ENCODE measurements at regions not wholly inside any gene's neighbourhood (a gene's known extent, or its start where the extent isn't known, plus 50 kb on each side); places are given as distances from the start of the nearest gene placed in this dataset.

- no peak for TF ChIP-seq EP300 (IDR thresholded peaks at IDR 0.05; ENCODE audit: borderline replicate concordance)
- TF ChIP-seq MAX (IDR thresholded peaks at IDR 0.05), result no peak
- no peak for TF ChIP-seq TCF12 (IDR thresholded peaks at IDR 0.05; ENCODE audit: low read depth)
- TF ChIP-seq CREB1 (IDR thresholded peaks at IDR 0.05; ENCODE audit: low read depth), result no peak
- no peak for TF ChIP-seq TAF1 (IDR thresholded peaks at IDR 0.05; ENCODE audit: low read depth)
- no peak for TF ChIP-seq CEBPB (IDR thresholded peaks at IDR 0.05)
- no peak for TF ChIP-seq YY1 (IDR thresholded peaks at IDR 0.05; ENCODE audit: low read depth)
- no peak for TF ChIP-seq RAD21 (IDR thresholded peaks at IDR 0.05; ENCODE audit: low read depth)
- TF ChIP-seq FOXM1 (IDR thresholded peaks at IDR 0.05; ENCODE audit: borderline replicate concordance, low read depth), result no peak
Measured at GRCh38 chr1:82801176-82801575, 1000.4 kb downstream of the ADGRL2 start.

- no peak for TF ChIP-seq MAX (IDR thresholded peaks at IDR 0.05)
- TF ChIP-seq CREB1 (IDR thresholded peaks at IDR 0.05; ENCODE audit: low read depth), result no peak
- no peak for TF ChIP-seq RAD21 (IDR thresholded peaks at IDR 0.05; ENCODE audit: low read depth)
- TF ChIP-seq TCF12 (IDR thresholded peaks at IDR 0.05; ENCODE audit: low read depth), result no peak
- no peak for TF ChIP-seq REST (IDR thresholded peaks at IDR 0.05; ENCODE audit: low read depth)
- TF ChIP-seq YY1 (IDR thresholded peaks at IDR 0.05; ENCODE audit: low read depth), result no peak
- TF ChIP-seq EGR1 (IDR thresholded peaks at IDR 0.05), result no peak
- TF ChIP-seq TAF1 (IDR thresholded peaks at IDR 0.05; ENCODE audit: low read depth), result no peak
- no peak for TF ChIP-seq USF1 (IDR thresholded peaks at IDR 0.05)
- TF ChIP-seq ZBTB7A (IDR thresholded peaks at IDR 0.05; ENCODE audit: low read depth), result no peak
- no peak for TF ChIP-seq EP300 (IDR thresholded peaks at IDR 0.05; ENCODE audit: borderline replicate concordance)
- no peak for TF ChIP-seq NFIC (IDR thresholded peaks at IDR 0.05)
- TF ChIP-seq FOXM1 (IDR thresholded peaks at IDR 0.05; ENCODE audit: borderline replicate concordance, low read depth), result no peak
- no peak for TF ChIP-seq TEAD4 (IDR thresholded peaks at IDR 0.05)
- TF ChIP-seq CEBPB (IDR thresholded peaks at IDR 0.05), result no peak
Measured at GRCh38 chr1:82800721-82801120, 1000.0 kb downstream of the ADGRL2 start.

- TF ChIP-seq YY1 (IDR thresholded peaks at IDR 0.05; ENCODE audit: low read depth) (no peak), CREB1 (IDR thresholded peaks at IDR 0.05; ENCODE audit: low read depth) (no peak)
Measured at GRCh38 chr1:82799261-82799660, 998.5 kb downstream of the ADGRL2 start.

GRCh38 chr1:82795508-82796149, 994.9 kb downstream of the ADGRL2 start:
- TF ChIP-seq TCF12 (IDR thresholded peaks at IDR 0.05; ENCODE audit: low read depth) (no peak), MAX (IDR thresholded peaks at IDR 0.05) (no peak), TAF1 (IDR thresholded peaks at IDR 0.05; ENCODE audit: low read depth) (no peak), NFIC (IDR thresholded peaks at IDR 0.05) (no peak), FOXM1 (IDR thresholded peaks at IDR 0.05; ENCODE audit: borderline replicate concordance, low read depth) (no peak), TEAD4 (IDR thresholded peaks at IDR 0.05) (no peak), USF1 (IDR thresholded peaks at IDR 0.05) (no peak), EGR1 (IDR thresholded peaks at IDR 0.05) (no peak), REST (IDR thresholded peaks at IDR 0.05; ENCODE audit: low read depth) (no peak)

GRCh38 chr1:82792151-82792550, 991.4 kb downstream of the ADGRL2 start:
- TF ChIP-seq ZBTB7A (IDR thresholded peaks at IDR 0.05; ENCODE audit: low read depth), result no peak
- no peak for TF ChIP-seq EP300 (IDR thresholded peaks at IDR 0.05; ENCODE audit: borderline replicate concordance)
- no peak for TF ChIP-seq REST (IDR thresholded peaks at IDR 0.05; ENCODE audit: low read depth)
- TF ChIP-seq EGR1 (IDR thresholded peaks at IDR 0.05), result no peak

Measured in Ishikawa (cell line).